GM21367 (cell line): ENCODE measurements at regions not wholly inside any gene's neighbourhood (a gene's known extent, or its start where the extent isn't known, plus 50 kb on each side); places are given as distances from the start of the nearest gene placed in this dataset.
"Not testable (repeated sequence)": the region's sequence is repeated elsewhere in the genome, so short reads cannot be mapped to it uniquely, and the experiment has no call there.

Source experiments
- ATAC-seq: cut with Tn5 transposase; IDR thresholded peaks from one replicate; pipeline ENCODE4 v1.9.1; 2021; ENCODE audit not compliant: unreplicated experiment

GRCh38 chr4:137957806-137958205 lies 284.3 kb downstream of the SLC7A11 start:
- no peak for ATAC-seq

- no peak for ATAC-seq
Measured at GRCh38 chr4:137956256-137956655, 285.9 kb downstream of the SLC7A11 start.

GRCh38 chr4:137955595-137955994 lies 286.6 kb downstream of the SLC7A11 start:
- ATAC-seq = no peak

GRCh38 chr4:137952116-137952515 lies 290.0 kb downstream of the SLC7A11 start:
- ATAC-seq = no peak

DNA sequence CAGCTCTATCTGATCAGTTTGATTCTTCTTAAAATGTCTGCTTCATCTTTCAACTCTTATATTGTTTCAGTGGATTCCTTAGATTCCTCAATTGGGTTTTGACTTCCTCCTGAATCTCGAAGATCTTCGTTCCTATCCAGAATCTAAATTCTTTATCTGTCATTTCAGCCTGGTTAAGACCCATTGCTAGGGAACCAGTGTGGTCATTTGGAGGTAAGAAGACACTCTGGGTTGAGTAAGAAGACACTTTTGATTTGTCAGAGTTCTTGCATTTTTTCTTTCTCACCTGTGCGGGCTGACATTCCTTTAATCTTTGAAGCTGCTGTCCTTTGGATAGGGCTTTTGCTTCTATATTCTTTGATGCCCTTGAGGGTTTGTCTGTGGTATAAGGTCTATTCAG lies 291.9 kb downstream of the SLC7A11 start:
- no peak for ATAC-seq

DNA sequence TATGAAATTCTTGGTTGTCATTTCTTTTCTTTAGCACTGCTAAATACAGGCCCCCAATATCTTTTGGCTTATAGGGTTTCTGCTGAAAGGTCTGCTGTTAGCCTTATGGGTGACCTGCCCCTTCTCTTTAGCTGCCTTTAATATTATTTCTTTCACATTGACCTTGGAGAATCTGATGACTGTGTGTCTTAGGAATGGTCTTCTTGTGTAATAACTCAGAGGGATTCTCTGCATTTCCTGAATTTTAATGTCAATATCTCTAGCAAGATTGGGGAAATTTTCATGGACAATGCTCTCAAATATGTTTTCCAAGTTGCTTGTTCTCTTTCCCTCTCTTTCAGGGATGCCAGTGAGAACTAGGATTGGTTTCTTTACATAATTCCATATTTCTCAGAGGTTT lies 292.4 kb downstream of the SLC7A11 start:
- no peak for ATAC-seq

- no peak for ATAC-seq
Measured at GRCh38 chr4:137946453-137947174, 295.5 kb downstream of the SLC7A11 start.

- ATAC-seq = not testable (repeated sequence)
Measured at GRCh38 chr4:137942815-137943214, 299.3 kb downstream of the SLC7A11 start.

DNA sequence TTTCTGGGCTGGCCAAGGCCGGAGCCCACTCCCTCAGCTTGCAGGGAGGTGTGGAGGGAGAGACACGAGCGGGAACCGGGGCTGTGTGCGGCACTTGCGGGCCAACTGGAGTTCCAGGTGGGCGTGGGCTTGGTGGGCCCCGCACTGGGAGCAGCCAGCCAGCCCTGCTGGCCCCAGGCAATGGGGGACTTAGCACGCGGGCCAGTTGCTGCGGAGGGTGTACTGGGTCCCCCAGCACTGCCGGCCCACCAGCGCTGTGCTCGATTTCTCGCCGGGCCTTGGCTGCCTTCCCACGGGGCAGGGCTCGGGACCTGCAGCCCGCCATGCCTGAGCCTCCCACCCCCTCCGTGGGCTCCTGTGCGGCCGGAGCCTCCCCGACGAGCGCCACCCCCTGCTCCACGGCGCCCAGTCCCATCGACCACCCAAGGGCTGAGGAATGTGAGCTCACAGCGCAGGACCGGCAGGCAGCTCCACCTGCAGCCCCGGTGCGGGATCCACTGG lies 300.1 kb downstream of the SLC7A11 start:
- not testable (repeated sequence) for ATAC-seq

GRCh38 chr4:137934911-137935310 lies 307.2 kb downstream of the SLC7A11 start:
- no peak for ATAC-seq

DNA sequence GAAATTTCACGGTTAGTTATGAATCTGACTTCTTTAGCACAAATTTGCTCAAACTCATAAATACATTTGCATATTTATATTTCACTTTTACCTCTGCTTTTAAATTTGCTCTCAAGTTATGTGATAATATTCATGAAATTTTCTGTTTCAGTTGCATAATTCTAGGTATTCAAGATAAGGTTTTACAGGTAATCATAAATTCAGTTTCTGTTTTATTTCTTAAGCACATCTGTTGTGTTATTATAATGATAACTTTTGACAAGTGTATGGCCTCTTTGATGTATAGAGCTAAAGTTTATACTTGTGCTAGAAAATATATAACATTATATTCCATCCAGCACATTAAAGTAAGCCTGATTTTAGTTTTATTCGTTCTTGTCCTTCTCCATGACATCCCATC lies 308.1 kb downstream of the SLC7A11 start:
- ATAC-seq = no peak

DNA sequence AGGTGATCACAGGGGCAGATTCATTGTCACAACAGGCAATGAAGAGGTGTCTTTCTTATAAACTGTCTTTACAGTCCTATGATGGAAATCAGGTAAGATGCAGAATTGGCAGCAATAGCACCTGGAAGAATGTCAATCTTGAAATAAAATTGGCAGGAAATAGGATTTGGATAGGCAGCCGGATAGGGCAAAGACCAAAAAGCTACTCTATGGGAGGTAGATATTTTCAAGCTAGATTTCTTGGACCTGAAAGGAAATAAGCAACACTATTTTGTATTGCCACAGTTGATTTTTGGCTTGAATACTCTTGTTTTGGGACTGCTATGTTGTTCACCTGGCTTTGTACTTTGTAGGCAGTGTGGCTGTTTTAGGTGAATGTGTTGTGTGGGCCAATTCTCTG lies 314.2 kb downstream of the SLC7A11 start:
- no peak for ATAC-seq

DNA sequence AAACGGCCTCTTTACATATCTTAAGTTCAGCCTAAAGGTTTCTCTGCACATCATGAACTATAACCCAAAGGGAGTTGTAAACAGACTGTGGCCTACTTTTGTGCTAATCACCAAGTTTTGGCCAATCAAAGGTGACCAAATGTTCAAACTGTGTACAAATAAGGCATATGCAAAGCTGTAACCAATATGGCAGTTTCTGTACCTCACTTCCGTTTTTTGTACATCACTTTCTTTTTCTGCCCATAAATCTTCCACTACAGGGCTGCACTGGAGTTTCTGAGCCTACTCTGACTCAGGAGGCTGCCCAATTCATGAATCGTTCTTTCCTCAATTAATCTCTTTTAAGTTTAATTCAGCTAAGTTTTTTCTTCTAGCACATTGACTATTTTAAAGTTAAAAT lies 318.7 kb downstream of the SLC7A11 start:
- peak; percentile 52 for ATAC-seq

GRCh38 chr4:137922721-137923120 lies 319.4 kb downstream of the SLC7A11 start:
- no peak for ATAC-seq

- no peak for ATAC-seq
Measured at GRCh38 chr4:137909529-137910309, 332.4 kb downstream of the SLC7A11 start.

GRCh38 chr4:137905930-137906329 lies 336.2 kb downstream of the SLC7A11 start:
- ATAC-seq = no peak

GRCh38 chr4:137901114-137901513 lies 341.0 kb downstream of the SLC7A11 start:
- ATAC-seq = no peak

DNA sequence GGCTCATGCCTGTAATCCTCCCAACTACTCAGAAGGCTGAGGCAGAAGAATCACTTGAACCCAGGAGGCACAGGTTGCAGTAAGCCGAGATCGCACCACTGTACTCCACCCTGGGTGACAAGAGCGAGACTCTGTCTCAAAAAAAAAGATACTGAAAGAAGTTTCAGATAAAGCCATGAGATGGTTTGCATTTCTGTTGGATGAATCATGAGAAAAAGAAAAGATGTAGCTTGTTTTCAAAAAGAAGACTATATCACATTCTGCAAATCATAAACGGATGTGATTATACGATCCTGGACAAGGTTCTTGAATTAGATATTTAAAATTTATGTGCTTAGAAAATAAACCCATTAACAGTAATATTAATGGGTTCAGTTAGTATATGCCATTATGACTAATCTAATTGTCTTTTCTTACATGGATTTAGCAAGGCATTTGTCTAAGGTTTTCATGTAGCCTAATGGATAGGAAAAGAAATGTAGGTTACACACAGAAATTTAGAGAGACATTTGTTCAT lies 345.9 kb downstream of the SLC7A11 start:
- ATAC-seq = no peak

GRCh38 chr4:137895515-137895914 lies 346.6 kb downstream of the SLC7A11 start:
- ATAC-seq = not testable (repeated sequence)

DNA sequence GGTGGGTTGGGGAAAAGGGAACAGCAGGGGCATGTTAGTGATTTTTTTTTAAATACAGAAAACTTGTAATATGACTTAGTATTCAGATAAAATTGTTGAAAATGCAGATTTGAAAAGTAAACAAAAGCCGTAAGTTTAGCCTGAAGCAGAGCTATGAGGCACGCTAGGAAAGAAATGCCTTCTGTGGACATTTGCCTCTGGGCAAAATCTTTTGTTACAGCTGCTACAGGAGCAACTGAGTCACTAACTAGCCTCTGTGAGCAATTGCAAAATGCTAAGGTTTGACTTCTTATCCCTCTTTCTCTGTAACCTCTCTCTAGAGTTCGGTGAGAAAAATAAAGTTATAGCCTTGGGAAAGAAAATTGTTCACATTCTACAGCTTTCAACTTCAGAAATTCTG lies 350.0 kb downstream of the SLC7A11 start:
- no peak for ATAC-seq

GRCh38 chr4:137890812-137891211 lies 351.3 kb downstream of the SLC7A11 start:
- no peak for ATAC-seq

DNA sequence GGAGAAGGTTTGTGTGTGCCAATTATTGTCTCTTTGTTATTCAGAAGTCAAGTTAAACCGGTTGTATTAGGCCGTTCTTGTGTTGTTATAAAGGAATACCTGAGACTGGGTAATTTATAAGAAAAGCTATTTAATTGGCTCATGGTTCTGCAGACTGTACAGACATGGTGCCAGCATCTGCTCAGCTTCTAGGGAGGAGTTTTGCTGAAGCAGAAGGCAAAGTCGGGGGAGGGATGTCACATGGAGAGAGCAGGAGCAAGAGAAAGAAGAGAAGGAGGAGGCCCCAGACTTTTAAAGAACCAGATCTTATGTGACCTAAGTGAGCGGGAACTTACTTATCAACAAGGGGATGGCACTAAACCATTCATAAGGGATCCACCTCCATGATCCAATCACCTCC lies 349.3 kb upstream of the PCDH18 start:
- ATAC-seq = no peak
